ENCODE measurements at regions not wholly inside any gene's neighbourhood (a gene's known extent, or its start where the extent isn't known, plus 50 kb on each side); places are given as distances from the start of the nearest gene placed in this dataset.

DNA sequence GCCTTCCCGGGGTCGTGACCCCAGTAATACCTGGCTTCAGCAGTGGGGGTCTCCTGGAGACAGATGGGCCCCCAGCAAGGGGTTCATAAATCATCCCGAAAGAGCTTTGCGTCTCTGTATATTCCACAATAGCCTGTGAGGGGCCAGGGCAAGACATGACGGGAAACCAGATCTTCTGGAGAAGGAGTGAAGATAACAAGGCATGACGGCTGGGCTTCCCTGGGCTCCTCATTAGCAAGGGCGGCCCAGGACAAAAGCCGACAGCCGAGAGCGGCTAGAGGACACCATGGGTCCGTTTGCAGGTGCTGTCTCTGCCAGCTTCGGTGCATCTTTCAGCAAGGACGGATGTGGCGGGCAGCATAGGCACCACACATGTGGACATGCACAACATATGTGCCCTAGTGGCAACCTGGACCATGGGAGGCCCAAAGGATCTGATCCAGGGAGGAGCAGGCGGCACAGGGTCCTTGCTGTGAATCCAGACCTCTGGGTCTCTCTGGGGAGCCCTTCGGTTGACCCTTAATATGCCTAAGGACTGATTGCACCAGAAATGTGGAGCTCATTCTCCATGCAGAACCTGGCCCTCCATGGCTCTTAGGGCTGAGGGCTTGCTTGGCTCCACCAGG, 136.9 kb upstream of the FOXF1 start:
- no peak overlapping the region for H3K9ac ChIP-seq (ENCODE audit: low read depth in 2 of 2, low read length in 2 of 2)
- H3K27ac ChIP-seq: no peak overlapping the region
- DNase-seq: no peak
- TF ChIP-seq, protein P1, sequence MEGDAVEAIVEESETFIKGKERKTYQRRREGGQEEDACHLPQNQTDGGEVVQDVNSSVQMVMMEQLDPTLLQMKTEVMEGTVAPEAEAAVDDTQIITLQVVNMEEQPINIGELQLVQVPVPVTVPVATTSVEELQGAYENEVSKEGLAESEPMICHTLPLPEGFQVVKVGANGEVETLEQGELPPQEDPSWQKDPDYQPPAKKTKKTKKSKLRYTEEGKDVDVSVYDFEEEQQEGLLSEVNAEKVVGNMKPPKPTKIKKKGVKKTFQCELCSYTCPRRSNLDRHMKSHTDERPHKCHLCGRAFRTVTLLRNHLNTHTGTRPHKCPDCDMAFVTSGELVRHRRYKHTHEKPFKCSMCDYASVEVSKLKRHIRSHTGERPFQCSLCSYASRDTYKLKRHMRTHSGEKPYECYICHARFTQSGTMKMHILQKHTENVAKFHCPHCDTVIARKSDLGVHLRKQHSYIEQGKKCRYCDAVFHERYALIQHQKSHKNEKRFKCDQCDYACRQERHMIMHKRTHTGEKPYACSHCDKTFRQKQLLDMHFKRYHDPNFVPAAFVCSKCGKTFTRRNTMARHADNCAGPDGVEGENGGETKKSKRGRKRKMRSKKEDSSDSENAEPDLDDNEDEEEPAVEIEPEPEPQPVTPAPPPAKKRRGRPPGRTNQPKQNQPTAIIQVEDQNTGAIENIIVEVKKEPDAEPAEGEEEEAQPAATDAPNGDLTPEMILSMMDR (IDR thresholded peaks at IDR 0.05): no peak
- H3K36me3 ChIP-seq: no peaks in the 10 kb centered on the region
- no peaks in the 10 kb centered on the region for H3K4me1 ChIP-seq
- H3K9me3 ChIP-seq: no peaks in the 10 kb centered on the region
- intact Hi-C loops (cut with DNase I): no loop called here
- no peaks in the 10 kb centered on the region for H3K27me3 ChIP-seq
- H3K4me3 ChIP-seq: no peak overlapping the region

DNA sequence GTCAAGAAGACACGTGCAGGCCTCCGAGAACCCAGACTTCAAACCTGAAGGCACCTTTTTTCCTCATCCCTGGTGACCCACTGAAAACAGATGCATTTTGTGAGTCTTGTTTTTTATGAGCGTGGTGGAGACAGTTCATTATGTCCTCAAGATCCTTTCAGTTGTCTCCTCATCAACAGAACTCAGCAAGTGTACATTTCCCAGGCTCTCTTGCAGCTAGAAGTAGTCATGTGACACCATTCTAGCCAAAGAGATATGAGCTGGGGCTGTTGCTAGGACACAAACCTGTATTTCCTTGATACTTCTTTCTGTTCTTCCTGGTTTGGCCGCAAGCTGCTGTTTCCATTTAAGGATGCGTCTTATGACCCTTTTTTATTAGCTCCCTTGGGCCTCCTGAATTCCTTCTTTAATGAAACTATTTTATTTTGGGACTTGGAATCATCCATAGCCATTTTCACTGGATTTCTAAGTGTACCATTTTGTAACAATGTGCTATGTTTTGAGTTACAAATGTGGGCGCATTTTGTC, 135.7 kb upstream of the FOXF1 start:
- Histone ChIP-seq H3K4me1 (no peaks in the 10 kb centered on the region), H3K9me3 (no peaks in the 10 kb centered on the region), H3K27ac (no peak overlapping the region), H3K36me3 (no peaks in the 10 kb centered on the region), H3K4me3 (no peak overlapping the region), H3K9ac (ENCODE audit: low read depth in 2 of 2, low read length in 2 of 2) (no peak overlapping the region), H3K27me3 (no peaks in the 10 kb centered on the region)
- intact Hi-C loops (cut with DNase I): no loop called here
- DNase-seq: no peak
- TF ChIP-seq, protein P1 (IDR thresholded peaks at IDR 0.05): no peak

DNA sequence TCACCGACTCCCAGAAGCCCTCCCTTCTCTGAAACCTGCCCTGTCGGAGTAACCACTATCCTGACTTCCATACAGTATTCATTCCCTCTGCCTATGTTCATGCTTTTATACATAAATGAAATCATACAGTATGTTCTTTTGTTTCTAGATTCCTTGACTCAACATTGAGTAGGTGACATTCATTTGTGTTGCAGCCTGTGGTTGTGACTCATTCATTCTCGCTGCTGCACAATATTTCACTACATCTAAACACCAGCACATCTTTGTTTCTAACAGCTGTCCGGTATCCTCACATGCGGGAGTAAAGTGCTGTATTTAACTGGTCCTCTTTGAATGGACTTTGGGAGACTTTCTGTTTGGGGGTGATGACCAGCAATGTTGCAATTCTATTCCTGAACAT, 135.0 kb upstream of the FOXF1 start:
- no peak for DNase-seq
- Histone ChIP-seq H3K36me3 (no peaks in the 10 kb centered on the region), H3K4me1 (no peaks in the 10 kb centered on the region), H3K27me3 (no peaks in the 10 kb centered on the region), H3K9me3 (no peaks in the 10 kb centered on the region), H3K4me3 (no peak overlapping the region), H3K9ac (ENCODE audit: low read depth in 2 of 2, low read length in 2 of 2) (no peak overlapping the region), H3K27ac (no peak overlapping the region)
- intact Hi-C loops (cut with DNase I): no loop called here
- TF ChIP-seq, protein P1 (IDR thresholded peaks at IDR 0.05): no peak

DNA sequence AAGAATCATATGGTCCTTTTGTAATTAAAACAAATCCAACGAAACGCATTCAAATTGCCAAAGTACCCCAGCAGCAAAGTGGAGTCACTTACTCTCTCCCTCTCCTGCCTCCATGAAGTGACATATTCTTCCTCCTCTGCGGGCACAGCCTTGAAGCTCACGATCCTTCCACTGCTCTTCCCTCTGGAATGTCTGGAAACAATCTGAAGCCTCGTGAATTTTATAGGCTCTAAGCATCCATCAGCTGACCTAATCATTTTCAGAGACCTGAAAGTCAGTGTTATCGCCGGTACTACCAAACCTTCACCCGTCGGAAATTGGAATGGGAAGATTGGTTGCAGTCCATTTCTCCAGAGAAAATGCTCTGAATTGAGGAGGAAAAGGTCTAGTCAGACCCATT, 134.5 kb upstream of the FOXF1 start:
- H3K27me3 ChIP-seq: no peaks in the 10 kb centered on the region
- TF ChIP-seq, protein P1 (IDR thresholded peaks at IDR 0.05): no peak
- no peak overlapping the region for H3K9ac ChIP-seq (ENCODE audit: low read depth in 2 of 2, low read length in 2 of 2)
- no peaks in the 10 kb centered on the region for H3K36me3 ChIP-seq
- no peak overlapping the region for H3K4me3 ChIP-seq
- no peak for DNase-seq
- no peaks in the 10 kb centered on the region for H3K9me3 ChIP-seq
- no peak overlapping the region for H3K27ac ChIP-seq
- intact Hi-C loops (cut with DNase I): no loop called here
- no peaks in the 10 kb centered on the region for H3K4me1 ChIP-seq

DNA sequence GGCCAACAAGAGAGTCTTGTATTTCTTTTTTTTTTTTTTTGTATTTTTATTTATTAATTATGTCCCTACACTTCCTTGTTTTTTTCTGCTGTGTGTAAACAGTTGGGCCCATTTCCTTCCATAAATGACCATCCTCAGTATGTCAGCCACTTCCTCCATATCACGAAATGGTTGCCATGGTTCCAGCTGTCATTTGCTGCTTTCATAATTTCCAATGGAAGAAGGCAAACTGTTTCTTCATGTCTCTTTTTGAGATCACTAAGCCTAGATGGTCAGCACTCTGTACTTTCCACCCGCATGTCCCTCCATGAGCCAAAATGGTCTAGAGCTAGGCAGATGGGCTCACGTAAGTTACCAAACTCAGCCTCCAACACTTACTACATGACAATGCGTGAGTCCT, 133.5 kb upstream of the FOXF1 start:
- Histone ChIP-seq H3K27ac (no peak overlapping the region), H3K9me3 (no peaks in the 10 kb centered on the region), H3K36me3 (no peaks in the 10 kb centered on the region), H3K4me3 (no peak overlapping the region), H3K27me3 (no peaks in the 10 kb centered on the region), H3K9ac (ENCODE audit: low read depth in 2 of 2, low read length in 2 of 2) (no peak overlapping the region), H3K4me1 (no peaks in the 10 kb centered on the region)
- intact Hi-C loops (cut with DNase I): no loop called here
- no peak for DNase-seq
- TF ChIP-seq, protein P1 (IDR thresholded peaks at IDR 0.05): no peak

All from colonic mucosa (tissue), 4 donors.